ENCODE measurements at regions not wholly inside any gene's neighbourhood (a gene's known extent, or its start where the extent isn't known, plus 50 kb on each side); places are given as distances from the start of the nearest gene placed in this dataset.

- no peak for ATAC-seq
- TF ChIP-seq ZNF565 (CRISPR knock-in tag; conservative IDR thresholded peaks at IDR 0.05; ENCODE audit: low read depth) (no peak), ZC3H10 (CRISPR knock-in tag; IDR thresholded peaks at IDR 0.05) (no peak), ZFP30 (CRISPR knock-in tag; IDR thresholded peaks at IDR 0.05) (no peak), CSRNP3 (CRISPR knock-in tag; IDR thresholded peaks at IDR 0.05) (no peak), ISL1 (CRISPR knock-in tag; IDR thresholded peaks at IDR 0.05) (no peak), ZNF70 (CRISPR knock-in tag; IDR thresholded peaks at IDR 0.05) (no peak), ESRRG (CRISPR knock-in tag; IDR thresholded peaks at IDR 0.05) (no peak), SNAI2 (CRISPR knock-in tag; IDR thresholded peaks at IDR 0.05) (no peak), TSHZ2 (CRISPR knock-in tag; IDR thresholded peaks at IDR 0.05) (no peak), TOX (CRISPR knock-in tag; IDR thresholded peaks at IDR 0.05; ENCODE audit: borderline replicate concordance) (no peak)
Observed at GRCh38 chr3:170766823-170767575, 103.0 kb downstream of the RPL22L1 start.

GRCh38 chr3:170766253-170766652 lies 103.7 kb downstream of the RPL22L1 start:
- ATAC-seq, result no peak
- TF ChIP-seq TSHZ2 (CRISPR knock-in tag; IDR thresholded peaks at IDR 0.05), result no peak
- TF ChIP-seq ZFP3 (CRISPR knock-in tag; IDR thresholded peaks at IDR 0.05), result no peak
- no peak for TF ChIP-seq BACH2 (CRISPR knock-in tag; IDR thresholded peaks at IDR 0.05; ENCODE audit: borderline replicate concordance)
- no peak for TF ChIP-seq ESRRG (CRISPR knock-in tag; IDR thresholded peaks at IDR 0.05)
- no peak for TF ChIP-seq CSDC2 (CRISPR knock-in tag; IDR thresholded peaks at IDR 0.05)
- TF ChIP-seq ZNF70 (CRISPR knock-in tag; IDR thresholded peaks at IDR 0.05), result no peak
- TF ChIP-seq CSRNP3 (CRISPR knock-in tag; IDR thresholded peaks at IDR 0.05), result no peak
- no peak for TF ChIP-seq TOX (CRISPR knock-in tag; IDR thresholded peaks at IDR 0.05; ENCODE audit: borderline replicate concordance)
- no peak for TF ChIP-seq TCF4 (CRISPR knock-in tag; IDR thresholded peaks at IDR 0.05; ENCODE audit: borderline replicate concordance)
- TF ChIP-seq ZC3H10 (CRISPR knock-in tag; IDR thresholded peaks at IDR 0.05), result no peak
- TF ChIP-seq OSR1 (CRISPR knock-in tag; IDR thresholded peaks at IDR 0.05), result no peak
- no peak for TF ChIP-seq ISL1 (CRISPR knock-in tag; IDR thresholded peaks at IDR 0.05)
- TF ChIP-seq SNAI2 (CRISPR knock-in tag; IDR thresholded peaks at IDR 0.05), result no peak
- TF ChIP-seq PPARA (CRISPR knock-in tag; IDR thresholded peaks at IDR 0.05; ENCODE audit: borderline replicate concordance), result no peak

GRCh38 chr3:170765419-170766078 lies 104.4 kb downstream of the RPL22L1 start:
- TF ChIP-seq ZNF8 (CRISPR knock-in tag; IDR thresholded peaks at IDR 0.05) (no peak), TSHZ2 (CRISPR knock-in tag; IDR thresholded peaks at IDR 0.05) (no peak), OSR1 (CRISPR knock-in tag; IDR thresholded peaks at IDR 0.05) (no peak), CSDC2 (CRISPR knock-in tag; IDR thresholded peaks at IDR 0.05) (no peak), TOX (CRISPR knock-in tag; IDR thresholded peaks at IDR 0.05; ENCODE audit: borderline replicate concordance) (no peak), PPARA (CRISPR knock-in tag; IDR thresholded peaks at IDR 0.05; ENCODE audit: borderline replicate concordance) (no peak), ZFP3 (CRISPR knock-in tag; IDR thresholded peaks at IDR 0.05) (no peak)
- ATAC-seq, result peak; percentile 52

Data from SK-N-SH treated with all-trans-retinoic acid at 6 μM for 48 hours (cell line).